ENCODE measurements at regions not wholly inside any gene's neighbourhood (a gene's known extent, or its start where the extent isn't known, plus 50 kb on each side); places are given as distances from the start of the nearest gene placed in this dataset.
"Not testable (repeated sequence)": the region's sequence is repeated elsewhere in the genome, so short reads cannot be mapped to it uniquely, and the experiment has no call there.

DNA sequence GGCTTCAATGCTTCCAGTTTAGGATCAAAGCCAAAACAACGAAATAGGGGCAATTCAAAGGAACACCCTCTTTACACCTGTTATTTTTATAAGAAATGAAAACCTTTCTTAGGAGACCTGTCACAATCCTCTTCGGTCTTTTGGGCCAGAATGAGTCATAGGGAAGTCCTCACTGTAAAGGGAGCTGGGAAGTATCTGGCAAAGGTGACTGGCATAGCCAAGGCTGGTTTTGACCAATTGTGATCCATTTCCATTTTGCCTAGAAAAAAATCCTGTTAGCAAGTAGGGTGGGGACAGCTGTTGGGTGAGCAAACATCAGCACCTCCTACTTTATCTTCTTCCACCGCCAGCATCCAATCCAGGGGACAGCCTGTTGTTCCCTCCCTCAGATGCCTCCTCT, 343.2 kb upstream of the SULF2 start:
- FAIRE-seq (no peak), DNase-seq (ENCODE audit: insufficient read length) (no peak)
- TF ChIP-seq TAF1 (IDR thresholded peaks at IDR 0.05; ENCODE audit: borderline replicate concordance, low read depth, low read length) (no peak), POLR2AphosphoS5 (IDR thresholded peaks at IDR 0.05; ENCODE audit: low read depth, low read length) (no peak), POLR2A (IDR thresholded peaks at IDR 0.05; ENCODE audit: low read depth, low read length) (no peak)

- not testable (repeated sequence) for FAIRE-seq; DNase-seq (ENCODE audit: insufficient read length)
Observed at GRCh38 chr20:48127964-48128363, 342.7 kb upstream of the SULF2 start.

DNA sequence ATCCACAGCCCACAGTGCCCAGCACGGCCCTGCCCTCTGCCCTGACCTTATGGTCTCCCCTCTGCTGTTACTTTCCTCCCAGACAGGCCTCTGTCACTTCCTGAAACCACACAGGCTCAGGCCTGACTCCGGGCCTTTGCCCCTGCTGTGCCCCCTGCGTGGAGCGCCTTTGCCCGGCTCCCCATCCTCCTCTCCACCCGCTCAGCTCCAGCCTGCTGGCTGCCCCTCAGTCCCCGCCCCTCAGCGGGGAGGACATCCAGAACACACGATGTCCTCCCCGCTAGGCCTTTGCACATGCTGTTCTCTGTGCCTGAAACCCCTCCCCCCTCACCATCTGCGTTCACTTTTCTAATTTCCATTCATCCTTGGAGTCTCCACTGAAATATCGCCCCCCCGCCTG, 341.9 kb upstream of the SULF2 start:
- DNase-seq (ENCODE audit: insufficient read length); FAIRE-seq: not testable (repeated sequence)

DNA sequence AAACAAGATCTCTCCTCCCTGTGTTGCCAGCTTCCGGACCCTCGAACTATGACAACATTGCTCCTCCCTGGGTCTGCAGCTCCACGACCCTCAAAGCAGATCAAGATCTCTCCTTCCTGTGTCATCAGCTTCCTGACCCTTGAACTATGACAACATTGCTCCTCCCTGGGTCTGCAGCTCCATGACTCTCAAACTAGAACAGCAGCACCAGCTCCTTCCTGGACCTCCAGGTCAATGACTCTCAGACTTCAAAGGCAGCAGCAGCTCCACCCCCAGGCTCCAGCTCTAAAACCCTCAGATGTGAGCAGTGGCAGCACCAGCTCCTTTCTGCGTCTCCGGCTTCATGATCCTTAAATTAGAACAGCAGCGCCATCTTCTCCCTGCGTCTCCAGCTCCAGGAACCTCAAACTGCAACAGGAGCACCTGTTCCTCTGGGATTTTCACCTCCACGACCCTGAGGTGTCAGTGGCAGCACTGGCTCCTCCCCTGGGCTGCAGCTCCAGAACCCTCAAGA, 341.0 kb upstream of the SULF2 start:
- TF ChIP-seq POLR2AphosphoS5 (IDR thresholded peaks at IDR 0.05; ENCODE audit: low read depth, low read length), result no peak
- FAIRE-seq (no peak), DNase-seq (ENCODE audit: insufficient read length) (no peak)

DNA sequence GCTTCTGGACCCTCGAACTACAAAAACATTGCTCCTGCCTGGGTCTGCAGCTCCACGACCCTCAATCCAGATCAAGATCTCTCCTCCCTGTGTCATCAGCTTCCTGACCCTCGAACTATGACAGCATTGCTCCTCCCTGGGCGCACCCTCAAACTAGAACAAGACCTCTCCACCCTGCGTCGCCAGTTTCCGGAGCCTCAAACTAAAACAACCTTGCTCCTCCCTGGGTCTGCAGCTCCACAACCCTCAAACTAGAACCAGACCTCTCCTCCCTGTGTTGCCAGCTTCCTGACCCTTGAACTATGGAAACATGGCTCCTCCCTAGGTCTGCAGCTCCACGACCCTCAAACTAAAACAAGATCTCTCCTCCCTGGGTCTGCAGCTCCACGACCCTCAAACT, 339.7 kb upstream of the SULF2 start:
- FAIRE-seq (no peak), DNase-seq (ENCODE audit: insufficient read length) (no peak)
- TF ChIP-seq POLR2AphosphoS5 (IDR thresholded peaks at IDR 0.05; ENCODE audit: low read depth, low read length), result no peak
- no peak for TF ChIP-seq TAF1 (IDR thresholded peaks at IDR 0.05; ENCODE audit: borderline replicate concordance, low read depth, low read length)
- no peak for TF ChIP-seq POLR2A (IDR thresholded peaks at IDR 0.05; ENCODE audit: low read depth, low read length)

- TF ChIP-seq POLR2AphosphoS5 (IDR thresholded peaks at IDR 0.05; ENCODE audit: low read depth, low read length) (no peak), POLR2A (IDR thresholded peaks at IDR 0.05; ENCODE audit: low read depth, low read length) (no peak), TAF1 (IDR thresholded peaks at IDR 0.05; ENCODE audit: borderline replicate concordance, low read depth, low read length) (no peak)
- no peak for FAIRE-seq
Observed at GRCh38 chr20:48124181-48124782, 339.0 kb upstream of the SULF2 start.

DNA sequence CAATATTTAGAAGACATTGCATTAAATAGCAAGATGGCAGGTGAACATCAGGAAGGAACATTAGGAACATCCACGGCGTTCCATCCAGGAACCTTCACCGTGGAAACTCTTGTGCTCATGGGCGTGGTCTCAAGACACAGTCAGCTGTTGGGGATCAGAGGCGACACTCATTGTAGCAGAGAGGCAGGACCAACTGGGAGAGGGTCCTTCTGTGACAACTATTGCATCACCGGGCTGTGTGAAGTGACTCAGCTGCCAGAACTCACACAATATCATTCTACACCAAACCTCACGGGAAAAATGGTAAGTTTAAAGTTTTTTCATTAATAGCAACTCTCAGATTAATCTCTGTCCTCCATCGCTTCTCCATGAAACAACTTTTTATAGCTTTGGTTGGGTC, 334.8 kb upstream of the SULF2 start:
- no peak for DNase-seq (ENCODE audit: insufficient read length)
- no peak for FAIRE-seq
- TF ChIP-seq POLR2A (IDR thresholded peaks at IDR 0.05; ENCODE audit: low read depth, low read length) (no peak), TAF1 (IDR thresholded peaks at IDR 0.05; ENCODE audit: borderline replicate concordance, low read depth, low read length) (no peak), POLR2AphosphoS5 (IDR thresholded peaks at IDR 0.05; ENCODE audit: low read depth, low read length) (no peak)

More at GRCh38 chr20:48124181-48124782, 339.0 kb upstream of the SULF2 start:
- DNase-seq (ENCODE audit: insufficient read length), result no peak

DNA sequence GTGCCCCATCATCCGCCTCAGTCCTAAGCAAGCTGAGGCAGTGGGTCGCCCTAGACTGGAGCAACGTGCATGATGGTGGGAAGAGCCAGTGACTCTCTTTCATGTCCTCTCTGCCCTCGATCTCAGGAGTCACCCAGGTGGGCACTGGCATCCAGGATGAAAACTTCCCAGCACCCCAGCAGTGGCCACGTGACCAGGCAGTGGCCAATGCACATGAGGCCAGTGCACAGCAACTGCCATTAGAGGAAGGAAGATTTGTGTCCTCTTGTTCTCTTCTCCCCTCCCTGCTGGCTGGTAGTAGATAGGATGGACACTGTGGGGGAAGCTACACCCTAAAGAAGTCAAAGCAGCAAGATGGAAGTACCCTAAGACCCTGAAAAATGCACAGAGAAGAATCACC, 334.1 kb upstream of the SULF2 start:
- DNase-seq (ENCODE audit: insufficient read length); FAIRE-seq: not testable (repeated sequence)

DNA sequence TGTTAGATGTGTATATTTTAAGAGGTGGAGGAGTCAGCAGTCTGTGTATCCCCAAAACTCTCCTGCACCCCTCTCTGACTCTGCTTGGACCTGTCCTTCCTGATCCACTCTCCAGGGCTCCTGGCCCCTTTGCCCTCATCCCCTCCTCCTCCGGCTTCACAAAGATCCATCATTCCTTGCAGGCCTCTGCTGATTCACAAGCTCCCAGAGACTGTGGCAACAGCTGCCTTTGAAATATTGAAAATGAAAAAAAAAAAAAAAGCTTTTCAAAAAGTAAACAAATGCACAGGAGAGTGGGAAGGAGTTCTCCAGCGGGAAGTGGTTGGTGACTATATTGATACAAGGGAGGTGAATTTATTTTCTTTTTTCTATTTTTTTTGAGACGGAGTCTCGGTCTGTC, 330.2 kb upstream of the SULF2 start:
- no peak for TF ChIP-seq POLR2A (IDR thresholded peaks at IDR 0.05; ENCODE audit: low read depth, low read length)
- TF ChIP-seq POLR2AphosphoS5 (IDR thresholded peaks at IDR 0.05; ENCODE audit: low read depth, low read length), result no peak
- TF ChIP-seq TAF1 (IDR thresholded peaks at IDR 0.05; ENCODE audit: borderline replicate concordance, low read depth, low read length), result no peak
- DNase-seq (ENCODE audit: insufficient read length) (no peak), FAIRE-seq (no peak)

GRCh38 chr20:48107560-48107959, 322.3 kb upstream of the SULF2 start:
- TF ChIP-seq POLR2A (IDR thresholded peaks at IDR 0.05; ENCODE audit: low read depth, low read length) (no peak), TAF1 (IDR thresholded peaks at IDR 0.05; ENCODE audit: borderline replicate concordance, low read depth, low read length) (no peak), POLR2AphosphoS5 (IDR thresholded peaks at IDR 0.05; ENCODE audit: low read depth, low read length) (no peak)
- FAIRE-seq (no peak), DNase-seq (ENCODE audit: insufficient read length) (no peak)

- FAIRE-seq (no peak), DNase-seq (ENCODE audit: insufficient read length) (no peak)
- TF ChIP-seq POLR2AphosphoS5 (IDR thresholded peaks at IDR 0.05; ENCODE audit: low read depth, low read length) (no peak), POLR2A (IDR thresholded peaks at IDR 0.05; ENCODE audit: low read depth, low read length) (no peak), TAF1 (IDR thresholded peaks at IDR 0.05; ENCODE audit: borderline replicate concordance, low read depth, low read length) (no peak)
Observed at GRCh38 chr20:48106428-48106827, 321.1 kb upstream of the SULF2 start.

- no peak for FAIRE-seq
- no peak for DNase-seq (ENCODE audit: insufficient read length)
- no peak for TF ChIP-seq POLR2A (IDR thresholded peaks at IDR 0.05; ENCODE audit: low read depth, low read length)
- TF ChIP-seq TAF1 (IDR thresholded peaks at IDR 0.05; ENCODE audit: borderline replicate concordance, low read depth, low read length), result no peak
- no peak for TF ChIP-seq POLR2AphosphoS5 (IDR thresholded peaks at IDR 0.05; ENCODE audit: low read depth, low read length)
Observed at GRCh38 chr20:48105526-48105925, 320.2 kb upstream of the SULF2 start.

- DNase-seq (ENCODE audit: insufficient read length) (no peak), FAIRE-seq (no peak)
- TF ChIP-seq POLR2AphosphoS5 (IDR thresholded peaks at IDR 0.05; ENCODE audit: low read depth, low read length) (no peak), TAF1 (IDR thresholded peaks at IDR 0.05; ENCODE audit: borderline replicate concordance, low read depth, low read length) (no peak), POLR2A (IDR thresholded peaks at IDR 0.05; ENCODE audit: low read depth, low read length) (no peak)
Observed at GRCh38 chr20:48102931-48103660, 317.8 kb upstream of the SULF2 start.
